Type B pancreatic cell (in vitro differentiated cells): ENCODE measurements at regions not wholly inside any gene's neighbourhood (a gene's known extent, or its start where the extent isn't known, plus 50 kb on each side); places are given as distances from the start of the nearest gene placed in this dataset.

ENCODE experiments used
- DNase-seq: peaks from one replicate; pipeline ENCODE4 v3.0.0; 2021; ENCODE audit warnings: mixed read lengths; ENCODE audit not compliant: unreplicated experiment; ENCODE audit errors: extremely low spot score
- H3K27ac Mint-ChIP-seq: 2 replicates; pipeline ENCODE4 v1.8.0; 2021; ENCODE audit warnings: mild to moderate bottlenecking, mixed read lengths
- H3K27me3 Mint-ChIP-seq: 2 replicates; pipeline ENCODE4 v1.8.0; 2021; ENCODE audit warnings: mixed read lengths
- H3K36me3 Mint-ChIP-seq: 2 replicates; pipeline ENCODE4 v1.8.0; 2021; ENCODE audit warnings: mixed read lengths
- H3K4me1 Mint-ChIP-seq: one replicate; pipeline ENCODE4 v1.8.0; 2021; ENCODE audit warnings: mixed read lengths; ENCODE audit not compliant: unreplicated experiment
- H3K4me3 Mint-ChIP-seq: 2 replicates; pipeline ENCODE4 v1.8.0; 2021; ENCODE audit warnings: mild to moderate bottlenecking, mixed read lengths
- H3K9me3 Mint-ChIP-seq: 2 replicates; pipeline ENCODE4 v1.8.0; 2021; ENCODE audit warnings: mixed read lengths
- TF ChIP-seq, protein P1 (sequence below): fragments of 200-600 bp; sonication (generic); conservative IDR thresholded peaks from 2 replicates; pipeline ENCODE4 v1.5.0; 2021; ENCODE audit warnings: antibody characterized with exemption, mild to moderate bottlenecking

DNA sequence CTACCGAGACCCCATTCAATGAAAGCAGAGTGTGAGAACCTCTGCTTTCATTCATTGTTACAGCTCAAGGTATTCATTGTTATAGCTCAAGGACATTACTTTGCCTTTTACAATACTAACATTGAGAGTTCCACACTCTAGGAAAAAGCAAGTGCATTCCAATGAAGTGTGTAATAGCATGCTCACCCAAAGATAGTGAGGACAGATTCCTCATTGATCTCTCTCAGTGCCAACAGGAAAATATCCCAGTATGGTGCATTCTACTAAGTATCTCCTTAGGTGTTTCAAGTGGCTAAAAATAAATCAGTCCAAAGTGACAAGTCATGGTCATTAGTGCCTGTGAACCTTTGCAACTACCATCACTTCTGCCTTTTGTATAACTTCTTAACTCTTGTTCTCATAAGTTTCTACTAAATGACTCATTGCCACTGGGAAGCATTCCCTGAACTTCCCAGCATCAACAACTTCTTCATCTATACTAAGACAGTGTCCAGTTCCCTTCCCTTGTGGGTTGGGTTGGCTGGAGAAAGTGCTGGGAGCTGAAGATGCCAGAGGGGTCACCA is 140.7 kb upstream of the STXBP5 start:
- Mint-ChIP-seq H3K27ac (no peak overlapping the region), H3K4me3 (no peak overlapping the region), H3K4me1 (no peaks in the 10 kb centered on the region), H3K27me3 (no peaks in the 10 kb centered on the region), H3K9me3 (no peaks in the 10 kb centered on the region), H3K36me3 (no peaks in the 10 kb centered on the region)
- DNase-seq: no peak
- TF ChIP-seq, protein P1, sequence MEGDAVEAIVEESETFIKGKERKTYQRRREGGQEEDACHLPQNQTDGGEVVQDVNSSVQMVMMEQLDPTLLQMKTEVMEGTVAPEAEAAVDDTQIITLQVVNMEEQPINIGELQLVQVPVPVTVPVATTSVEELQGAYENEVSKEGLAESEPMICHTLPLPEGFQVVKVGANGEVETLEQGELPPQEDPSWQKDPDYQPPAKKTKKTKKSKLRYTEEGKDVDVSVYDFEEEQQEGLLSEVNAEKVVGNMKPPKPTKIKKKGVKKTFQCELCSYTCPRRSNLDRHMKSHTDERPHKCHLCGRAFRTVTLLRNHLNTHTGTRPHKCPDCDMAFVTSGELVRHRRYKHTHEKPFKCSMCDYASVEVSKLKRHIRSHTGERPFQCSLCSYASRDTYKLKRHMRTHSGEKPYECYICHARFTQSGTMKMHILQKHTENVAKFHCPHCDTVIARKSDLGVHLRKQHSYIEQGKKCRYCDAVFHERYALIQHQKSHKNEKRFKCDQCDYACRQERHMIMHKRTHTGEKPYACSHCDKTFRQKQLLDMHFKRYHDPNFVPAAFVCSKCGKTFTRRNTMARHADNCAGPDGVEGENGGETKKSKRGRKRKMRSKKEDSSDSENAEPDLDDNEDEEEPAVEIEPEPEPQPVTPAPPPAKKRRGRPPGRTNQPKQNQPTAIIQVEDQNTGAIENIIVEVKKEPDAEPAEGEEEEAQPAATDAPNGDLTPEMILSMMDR: no peak

DNA sequence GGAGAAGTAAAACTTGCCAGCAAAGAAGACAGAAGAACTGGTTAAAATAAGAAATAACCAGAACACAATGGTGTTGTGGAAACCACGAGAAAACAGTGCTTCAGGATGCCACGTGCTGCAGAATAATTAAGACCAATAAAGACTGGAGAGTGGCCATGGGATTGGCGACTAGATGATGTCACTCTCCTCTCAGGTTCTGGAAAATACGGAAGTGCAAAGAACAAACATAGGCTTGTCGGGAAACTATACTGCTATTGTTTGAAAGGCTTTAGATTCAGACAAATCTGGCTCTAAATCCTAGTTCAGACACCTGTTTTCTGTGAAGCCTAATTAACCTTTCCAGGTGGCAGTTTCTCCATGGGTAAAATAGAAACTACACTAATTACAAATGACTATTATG is 138.4 kb upstream of the STXBP5 start:
- DNase-seq: no peak
- no peaks in the 10 kb centered on the region for H3K27me3 Mint-ChIP-seq
- H3K27ac Mint-ChIP-seq: no peak overlapping the region
- H3K4me1 Mint-ChIP-seq: no peaks in the 10 kb centered on the region
- TF ChIP-seq, protein P1: no peak
- H3K9me3 Mint-ChIP-seq: peaks cover 8% of the 10 kb centered on the region
- H3K4me3 Mint-ChIP-seq: no peak overlapping the region
- H3K36me3 Mint-ChIP-seq: no peaks in the 10 kb centered on the region

DNA sequence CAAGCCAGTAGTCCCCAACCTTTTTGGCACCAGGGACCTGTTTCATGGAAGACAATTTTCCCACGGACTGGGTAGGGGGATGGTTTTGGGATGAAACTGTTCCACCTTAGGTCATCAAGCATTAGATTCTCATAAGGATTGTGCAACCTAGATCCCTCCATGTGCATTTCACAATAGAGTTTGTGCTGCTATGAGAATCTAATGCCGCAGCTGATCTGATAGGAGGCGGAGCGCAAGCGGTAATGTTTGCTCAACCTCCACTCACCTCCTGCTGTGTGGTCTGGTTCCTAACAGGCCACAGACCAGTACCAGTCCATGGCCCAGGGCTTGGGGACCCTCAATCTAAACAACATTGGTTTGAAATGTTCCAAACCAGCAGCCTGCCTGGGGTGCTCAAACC is 137.0 kb upstream of the STXBP5 start:
- peaks cover 8% of the 10 kb centered on the region for H3K9me3 Mint-ChIP-seq
- no peaks in the 10 kb centered on the region for H3K27me3 Mint-ChIP-seq
- TF ChIP-seq, protein P1: no peak
- H3K36me3 Mint-ChIP-seq: no peaks in the 10 kb centered on the region
- H3K4me1 Mint-ChIP-seq: no peaks in the 10 kb centered on the region
- no peak overlapping the region for H3K4me3 Mint-ChIP-seq
- DNase-seq: no peak
- no peak overlapping the region for H3K27ac Mint-ChIP-seq

DNA sequence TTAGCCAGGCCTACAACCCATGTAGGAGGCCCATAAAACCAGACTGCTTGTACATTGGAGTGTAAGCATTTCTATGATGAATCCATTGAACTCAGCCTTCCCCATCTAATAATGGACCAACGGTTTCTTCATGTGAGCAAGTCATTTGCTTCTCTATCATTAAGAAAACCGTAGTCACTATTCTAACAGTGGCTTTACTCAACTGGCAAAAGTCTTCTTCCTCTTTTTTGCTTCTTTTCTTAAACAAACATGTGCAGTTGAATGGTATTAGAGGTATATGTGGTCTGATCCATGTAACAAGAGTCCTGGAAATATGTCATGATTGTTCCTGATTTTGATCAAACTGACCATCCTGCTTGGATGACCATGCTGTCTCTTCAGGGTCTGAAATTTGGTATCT is 132.4 kb upstream of the STXBP5 start:
- Mint-ChIP-seq H3K4me1 (no peaks in the 10 kb centered on the region), H3K36me3 (no peaks in the 10 kb centered on the region), H3K27me3 (no peaks in the 10 kb centered on the region), H3K4me3 (no peak overlapping the region), H3K9me3 (peaks cover 8% of the 10 kb centered on the region), H3K27ac (no peak overlapping the region)
- no peak for DNase-seq
- TF ChIP-seq, protein P1: no peak

DNA sequence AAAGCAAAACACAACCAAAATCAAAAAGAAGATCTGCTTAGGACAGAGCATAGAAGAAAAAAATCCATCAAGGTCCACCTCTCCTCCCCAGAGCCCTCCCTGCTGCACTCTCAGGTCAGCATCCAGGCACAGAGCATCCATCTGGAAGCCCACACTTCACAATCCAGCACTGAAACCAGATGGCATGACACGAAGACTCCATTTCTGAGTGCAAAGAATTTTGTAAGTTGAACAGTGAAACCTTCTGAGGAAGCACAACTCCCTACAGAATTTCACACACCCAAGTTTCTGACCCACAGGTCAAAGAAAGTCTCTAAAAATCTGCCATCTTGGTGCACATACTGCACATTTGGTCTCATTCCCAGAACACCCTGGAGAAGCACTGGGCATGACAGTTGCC is 128.8 kb upstream of the STXBP5 start:
- H3K36me3 Mint-ChIP-seq: no peaks in the 10 kb centered on the region
- peaks cover 10% of the 10 kb centered on the region for H3K4me1 Mint-ChIP-seq
- no peak overlapping the region for H3K4me3 Mint-ChIP-seq
- H3K27ac Mint-ChIP-seq: no peak overlapping the region
- H3K9me3 Mint-ChIP-seq: no peaks in the 10 kb centered on the region
- no peak for DNase-seq
- H3K27me3 Mint-ChIP-seq: no peaks in the 10 kb centered on the region
- TF ChIP-seq, protein P1: no peak

DNA sequence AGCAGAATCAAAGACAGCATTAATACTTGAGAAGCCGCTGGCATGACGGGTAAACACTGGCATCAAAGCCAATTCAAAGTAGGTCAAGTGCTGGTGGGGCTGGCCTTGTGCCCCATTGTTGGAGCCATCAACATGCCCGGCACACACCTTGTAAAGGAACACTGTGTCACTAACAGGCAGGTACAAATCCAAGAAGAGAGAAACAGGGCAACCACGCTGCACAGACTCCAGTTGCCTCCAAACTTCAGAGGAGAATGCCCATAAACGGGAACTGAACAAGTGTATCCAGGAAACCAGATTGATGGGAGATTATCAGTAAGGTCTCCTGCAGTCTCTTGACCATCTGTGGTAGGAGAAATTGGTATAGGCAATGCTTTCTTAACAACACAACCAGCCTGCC is 127.0 kb upstream of the STXBP5 start:
- DNase-seq: no peak
- TF ChIP-seq, protein P1: no peak
- no peak overlapping the region for H3K4me3 Mint-ChIP-seq
- no peak overlapping the region for H3K27ac Mint-ChIP-seq
- H3K36me3 Mint-ChIP-seq: no peaks in the 10 kb centered on the region
- H3K9me3 Mint-ChIP-seq: peaks cover 5% of the 10 kb centered on the region
- H3K27me3 Mint-ChIP-seq: no peaks in the 10 kb centered on the region
- H3K4me1 Mint-ChIP-seq: peaks cover 10% of the 10 kb centered on the region
